C4-2B (cell line): ENCODE measurements at regions not wholly inside any gene's neighbourhood (a gene's known extent, or its start where the extent isn't known, plus 50 kb on each side); places are given as distances from the start of the nearest gene placed in this dataset.
A peak's percentile ranks its signal among the peaks of the same experiment; 100 is the strongest.

Experiments
- H3K27ac ChIP-seq: fragments of 450-650 bp; 2 replicates; pipeline ENCODE4 v1.5.1; 2017
- CTCF ChIP-seq: fragments of 450-650 bp; conservative IDR thresholded peaks from 2 replicates; pipeline ENCODE4 v1.5.1; 2017; ENCODE audit warnings: mild to moderate bottlenecking
- ZFX ChIP-seq: fragments of 450-650 bp; IDR thresholded peaks from 2 replicates; pipeline ENCODE4 v1.6.1; 2017

DNA sequence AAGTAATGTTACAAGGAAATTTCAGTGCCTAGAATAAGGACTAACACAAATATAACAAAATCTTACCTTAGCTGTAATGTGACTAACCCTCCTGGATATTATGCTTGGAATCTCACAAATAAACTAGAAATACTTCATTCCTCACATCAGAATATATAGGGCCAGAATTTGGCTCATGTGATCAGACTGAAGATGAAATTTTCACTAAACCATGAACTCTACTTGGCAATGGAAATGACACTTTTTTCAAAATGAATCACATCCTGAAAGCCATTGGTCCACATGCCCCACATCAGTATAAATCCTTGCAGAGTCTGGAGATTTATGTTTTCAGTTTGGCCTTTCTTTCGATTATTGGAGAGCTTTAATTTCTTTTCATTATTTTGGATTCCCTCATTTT is 227.8 kb downstream of the NRIP1 start:
- TF ChIP-seq ZFX (no peak), CTCF (no peak)

DNA sequence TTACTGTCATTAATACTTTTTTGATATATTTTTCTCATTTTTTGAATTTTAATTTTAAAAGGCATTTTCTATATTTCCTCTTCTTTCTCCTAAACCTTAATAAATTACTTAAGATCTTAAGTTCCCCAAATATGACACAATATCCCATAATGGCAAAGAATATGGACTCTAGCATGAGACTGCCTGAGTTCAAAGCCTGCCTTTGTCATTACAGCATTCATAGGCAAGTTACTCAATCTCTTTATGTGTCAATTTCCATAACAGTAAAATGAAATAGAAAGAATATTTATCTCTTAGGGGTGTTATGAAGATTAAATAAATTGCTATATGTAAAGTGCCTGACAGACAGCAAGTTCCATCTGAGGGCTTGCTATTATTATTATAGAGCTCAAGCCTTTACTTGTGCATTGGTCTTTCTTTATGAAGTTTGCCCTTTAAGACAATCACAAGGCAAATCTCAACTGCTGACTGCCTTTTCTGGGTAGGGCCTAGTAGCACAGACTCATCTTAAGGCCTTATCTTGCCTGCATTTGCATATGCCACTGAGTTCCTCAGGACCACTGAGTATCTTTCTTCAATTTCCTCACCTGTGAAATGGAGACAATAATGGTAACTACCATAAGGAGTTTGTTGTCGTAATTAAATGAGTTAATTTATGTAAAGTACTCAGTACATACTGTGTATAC is 231.0 kb downstream of the NRIP1 start:
- H3K27ac ChIP-seq = no peak overlapping the region
- TF ChIP-seq ZFX (no peak), CTCF (no peak)

More for the DNA sequence above, 227.8 kb downstream of the NRIP1 start:
- no peak overlapping the region for H3K27ac ChIP-seq

- TF ChIP-seq CTCF = no peak
- TF ChIP-seq ZFX = no peak
- no peak overlapping the region for H3K27ac ChIP-seq
These were observed 231.6 kb downstream of the NRIP1 start for GRCh38 chr21:14833241-14833640.

DNA sequence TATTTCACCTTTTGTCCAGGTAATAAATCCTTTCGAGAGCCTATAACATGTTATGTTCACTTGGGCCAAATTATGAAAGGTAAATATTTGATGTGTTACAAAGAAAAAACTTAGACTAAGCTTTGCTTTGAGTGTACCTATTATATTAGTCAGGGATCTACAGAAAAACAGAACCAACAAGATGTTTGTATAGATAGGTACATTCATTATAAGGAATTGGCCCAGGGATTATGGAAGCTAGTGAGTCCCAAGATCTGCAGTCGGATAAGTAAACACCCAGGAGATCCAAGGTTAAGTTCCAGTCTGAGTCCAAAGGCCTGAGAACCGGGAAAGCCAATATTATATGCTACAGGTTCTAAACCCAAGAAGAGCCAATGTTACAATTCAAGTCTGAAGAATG is 234.5 kb downstream of the NRIP1 start:
- no peak for TF ChIP-seq ZFX
- TF ChIP-seq CTCF = no peak
- no peak overlapping the region for H3K27ac ChIP-seq

GRCh38 chr21:14829685-14830084 is 235.1 kb downstream of the NRIP1 start:
- H3K27ac ChIP-seq = peak overlapping the region; percentile 43
- TF ChIP-seq ZFX (no peak), CTCF (no peak)

- TF ChIP-seq CTCF (no peak), ZFX (no peak)
- H3K27ac ChIP-seq = no peak overlapping the region
These were observed 237.3 kb downstream of the NRIP1 start for GRCh38 chr21:14827468-14827867.

DNA sequence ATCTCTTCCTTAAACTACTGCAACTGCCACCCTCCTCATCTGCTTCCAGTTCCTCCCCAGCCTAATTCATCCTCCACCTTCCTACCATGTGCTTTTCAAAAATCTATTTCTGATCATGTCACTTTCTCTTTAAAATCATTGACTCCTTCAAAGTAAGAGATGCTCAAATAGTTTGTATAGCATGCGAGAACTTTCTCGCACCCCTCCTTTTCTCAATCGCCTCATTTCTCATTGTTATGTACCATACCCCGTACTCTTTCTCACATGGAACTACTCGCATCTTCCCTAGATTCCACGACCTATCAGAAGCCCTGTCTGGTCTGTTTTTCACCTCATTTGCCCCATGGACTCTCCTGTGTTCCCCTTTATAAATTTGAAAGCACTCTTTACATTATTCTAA is 238.2 kb downstream of the NRIP1 start:
- TF ChIP-seq CTCF = no peak
- TF ChIP-seq ZFX = no peak
- H3K27ac ChIP-seq = no peak overlapping the region
